Amniotic epithelial cell (primary cell): ENCODE measurements at regions not wholly inside any gene's neighbourhood (a gene's known extent, or its start where the extent isn't known, plus 50 kb on each side); places are given as distances from the start of the nearest gene placed in this dataset.

Experiments
- DNase-seq: peaks from one replicate; pipeline ENCODE4 v3.0.0-alpha.2; 2010; ENCODE audit warnings: low read depth

- no peak for DNase-seq
Measured at GRCh38 chr2:198499539-198499938, 695.1 kb downstream of the PLCL1 start.

GRCh38 chr2:198498516-198498915 is 694.1 kb downstream of the PLCL1 start:
- no peak for DNase-seq

DNA sequence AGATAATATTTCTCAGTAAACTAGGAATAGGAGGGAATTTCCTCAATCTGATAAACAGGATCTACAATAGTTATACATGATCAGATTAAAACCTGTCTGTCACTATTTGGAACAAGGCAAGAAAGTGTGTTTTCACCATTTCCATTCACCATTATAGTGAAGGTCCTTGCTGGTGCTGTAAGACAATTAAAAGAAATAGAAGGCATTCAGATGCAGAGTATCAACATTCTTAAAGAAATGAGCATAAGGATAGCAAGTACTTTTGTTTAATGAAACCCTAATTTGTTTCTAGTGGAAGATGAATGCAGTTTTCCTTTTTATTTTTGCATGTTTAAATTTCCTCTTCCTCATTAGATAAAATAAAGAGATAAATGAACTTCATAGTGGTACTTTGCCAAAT is 693.7 kb downstream of the PLCL1 start:
- no peak for DNase-seq

- no peak for DNase-seq
Measured at GRCh38 chr2:198494931-198495330, 690.5 kb downstream of the PLCL1 start.

GRCh38 chr2:198490748-198491147 is 686.4 kb downstream of the PLCL1 start:
- no peak for DNase-seq

DNA sequence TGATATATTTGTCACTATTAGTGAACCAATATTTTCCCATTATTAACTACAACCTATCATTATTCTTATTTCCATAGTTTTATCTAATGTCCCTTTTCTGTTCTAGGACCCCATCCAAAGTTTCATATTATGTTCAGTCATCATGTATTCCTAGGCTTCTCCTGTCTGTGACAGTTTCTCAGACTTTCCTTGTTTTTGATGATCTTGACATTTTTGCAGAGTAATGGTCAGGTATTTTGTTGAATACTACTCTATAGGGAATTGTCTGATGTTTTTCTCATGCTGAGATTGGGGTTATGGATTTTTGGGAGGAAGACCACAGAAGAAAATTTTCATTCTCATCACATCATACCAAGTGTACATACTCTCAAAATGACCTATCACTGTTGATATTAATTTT is 684.6 kb downstream of the PLCL1 start:
- DNase-seq: no peak

DNA sequence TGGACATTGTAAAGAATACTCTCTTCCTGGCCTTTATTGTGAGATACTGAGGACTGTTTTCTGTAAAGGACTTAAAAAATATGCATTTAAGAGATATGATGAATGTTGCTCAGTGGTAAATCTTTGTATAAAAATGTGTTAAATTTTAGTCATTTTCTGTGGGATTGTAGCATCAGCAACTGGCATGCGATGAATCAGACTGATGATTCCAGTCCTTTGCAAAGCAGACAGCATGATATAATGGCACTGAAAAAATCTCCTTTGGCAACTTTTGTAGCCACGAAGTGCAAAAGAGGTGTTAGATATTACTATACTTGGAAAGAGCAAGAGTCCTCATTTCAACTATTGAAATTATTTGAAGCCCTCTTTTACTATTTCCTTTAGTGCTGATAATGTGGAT is 678.7 kb downstream of the PLCL1 start:
- no peak for DNase-seq

DNA sequence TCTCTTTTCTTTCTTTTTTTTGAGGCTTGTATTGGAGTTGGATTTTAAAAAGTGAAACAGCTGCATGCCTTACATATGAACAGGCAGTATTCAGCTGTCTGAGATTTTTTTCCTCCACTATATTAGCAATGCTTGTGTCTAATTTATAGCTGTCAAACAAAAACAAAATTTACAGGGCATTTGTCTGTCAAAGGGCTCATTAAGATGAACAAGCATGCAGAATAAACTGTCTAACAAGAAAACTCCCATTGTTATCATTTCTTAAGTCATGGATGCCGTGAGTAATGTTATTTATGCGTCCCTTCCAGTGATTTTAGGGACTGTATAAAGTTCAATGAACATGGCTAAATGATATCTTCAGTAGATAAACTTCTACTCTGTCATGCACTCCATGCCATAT is 674.7 kb downstream of the PLCL1 start:
- DNase-seq: no peak

- DNase-seq: no peak
Measured at GRCh38 chr2:198478361-198478760, 674.0 kb downstream of the PLCL1 start.

- no peak for DNase-seq
Measured at GRCh38 chr2:198476007-198476406, 671.6 kb downstream of the PLCL1 start.

DNA sequence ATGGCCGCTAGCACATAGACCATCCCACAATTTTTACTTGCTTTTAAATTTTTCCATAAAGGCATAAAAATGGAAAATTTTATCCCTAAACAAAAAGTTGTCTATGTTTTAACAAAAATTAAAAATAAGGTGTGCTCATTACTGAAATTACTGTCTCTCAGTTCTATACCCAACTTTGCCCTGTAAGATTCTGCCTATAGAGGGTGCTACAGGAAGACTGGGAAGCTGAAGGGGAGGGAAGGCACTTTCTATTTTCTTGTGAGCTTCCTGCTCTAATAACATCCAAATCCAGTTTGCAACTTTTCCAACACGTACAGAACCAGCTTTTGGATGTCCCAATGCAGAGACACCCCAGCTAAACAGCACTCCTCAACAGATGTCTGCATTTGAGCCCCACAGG is 666.9 kb downstream of the PLCL1 start:
- DNase-seq: no peak

DNA sequence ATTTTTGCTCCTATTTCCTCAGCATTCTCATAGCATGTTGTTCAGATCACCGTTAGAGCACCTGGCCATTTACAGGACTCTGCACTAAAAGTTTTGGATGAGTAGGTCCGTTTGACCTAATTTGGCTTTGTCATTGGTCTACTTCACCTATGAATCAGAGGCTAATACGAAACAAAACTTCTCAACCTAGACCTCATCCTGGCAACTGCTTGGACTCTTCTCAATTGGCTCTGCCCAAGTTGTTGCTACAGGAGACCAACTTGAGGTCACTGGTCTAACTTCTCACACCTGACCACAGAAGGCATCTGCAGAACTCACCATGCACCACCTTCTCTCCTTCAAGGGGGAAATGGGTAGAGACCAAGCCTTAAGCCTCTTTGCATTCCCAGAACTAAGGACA is 663.7 kb downstream of the PLCL1 start:
- DNase-seq: no peak

DNA sequence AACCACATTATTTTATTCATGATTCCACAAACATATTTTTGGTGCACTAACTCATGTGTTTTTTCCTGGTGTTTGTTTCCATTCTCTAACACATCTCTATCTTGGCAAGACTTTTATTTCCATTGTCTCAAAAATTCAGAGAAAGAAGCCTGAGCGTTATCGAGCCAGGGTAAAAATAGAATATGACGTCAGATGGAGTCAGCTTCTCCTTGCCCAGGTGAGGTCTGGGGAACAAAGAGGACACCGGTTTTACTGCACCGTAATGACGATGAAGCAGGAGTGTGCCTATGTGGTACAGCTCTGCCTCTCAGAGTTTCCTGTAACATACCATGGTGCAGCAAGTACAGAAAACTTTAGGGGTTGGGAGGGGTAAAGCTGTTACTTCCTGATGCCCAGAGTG is 661.6 kb downstream of the PLCL1 start:
- no peak for DNase-seq

GRCh38 chr2:198456418-198456817 is 652.0 kb downstream of the PLCL1 start:
- DNase-seq: no peak

GRCh38 chr2:198453866-198454265 is 649.5 kb downstream of the PLCL1 start:
- no peak for DNase-seq

GRCh38 chr2:198452327-198452726 is 647.9 kb downstream of the PLCL1 start:
- no peak for DNase-seq

GRCh38 chr2:198448789-198449188 is 644.4 kb downstream of the PLCL1 start:
- DNase-seq: no peak

GRCh38 chr2:198444800-198445287 is 640.5 kb downstream of the PLCL1 start:
- DNase-seq: no peak

DNA sequence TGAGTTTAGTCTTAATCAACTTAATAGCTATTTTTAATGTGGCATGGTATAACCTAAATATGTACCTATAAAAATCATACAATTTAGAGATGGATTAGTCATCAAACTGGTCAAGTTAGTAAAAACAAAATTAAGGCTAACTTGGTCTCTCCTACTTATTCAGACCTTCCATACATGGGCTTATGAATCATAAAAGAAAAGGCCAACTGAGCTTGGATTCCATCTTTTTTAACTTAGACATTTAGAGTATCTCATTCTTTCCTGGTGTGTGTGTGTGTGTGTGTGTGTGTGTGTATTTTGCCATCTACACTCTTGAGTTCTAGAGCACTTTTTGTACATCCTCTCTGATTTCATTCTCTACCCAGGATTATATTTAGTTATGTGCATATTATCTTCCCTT is 637.5 kb downstream of the PLCL1 start:
- no peak for DNase-seq

- no peak for DNase-seq
Measured at GRCh38 chr2:198441246-198441645, 636.9 kb downstream of the PLCL1 start.

DNA sequence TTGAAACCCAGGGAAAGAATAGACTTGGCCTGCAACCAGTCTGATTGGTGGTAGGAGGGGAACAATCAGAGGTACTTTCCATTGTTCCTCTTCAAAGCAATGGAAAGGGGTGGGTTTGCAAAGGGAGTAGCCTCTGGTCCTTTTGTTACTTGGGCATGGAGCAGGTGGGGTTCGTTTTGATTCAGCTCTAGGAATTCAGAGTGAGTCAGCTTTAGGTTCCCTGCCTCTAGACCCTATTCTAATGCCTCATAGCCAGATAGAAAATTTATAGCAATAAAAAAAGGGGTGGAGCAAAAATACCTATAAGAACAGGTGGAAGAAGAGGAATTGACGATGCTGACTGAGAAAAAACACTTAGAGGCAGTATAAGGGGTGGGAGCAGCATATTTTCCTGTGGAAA is 636.4 kb downstream of the PLCL1 start:
- no peak for DNase-seq

DNA sequence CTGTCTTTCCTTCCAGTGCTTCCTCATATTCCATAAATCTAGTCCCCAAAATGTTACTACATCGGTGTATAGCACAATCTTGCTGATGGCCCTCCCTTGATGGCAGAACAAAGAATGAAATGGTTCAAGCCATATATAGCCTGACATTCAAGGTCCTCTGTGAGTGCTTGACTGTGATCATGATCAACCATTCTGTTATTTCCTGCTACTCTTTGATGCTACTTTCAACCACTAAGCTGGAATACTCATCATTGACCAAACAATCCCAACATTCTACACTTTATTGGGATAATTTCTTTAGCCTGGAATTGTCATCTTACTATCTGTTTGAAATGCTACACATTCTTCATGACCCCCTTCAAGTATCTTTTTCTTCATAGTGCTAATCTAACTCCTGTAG is 633.9 kb downstream of the PLCL1 start:
- no peak for DNase-seq

- no peak for DNase-seq
Measured at GRCh38 chr2:198424112-198424511, 619.7 kb downstream of the PLCL1 start.

DNA sequence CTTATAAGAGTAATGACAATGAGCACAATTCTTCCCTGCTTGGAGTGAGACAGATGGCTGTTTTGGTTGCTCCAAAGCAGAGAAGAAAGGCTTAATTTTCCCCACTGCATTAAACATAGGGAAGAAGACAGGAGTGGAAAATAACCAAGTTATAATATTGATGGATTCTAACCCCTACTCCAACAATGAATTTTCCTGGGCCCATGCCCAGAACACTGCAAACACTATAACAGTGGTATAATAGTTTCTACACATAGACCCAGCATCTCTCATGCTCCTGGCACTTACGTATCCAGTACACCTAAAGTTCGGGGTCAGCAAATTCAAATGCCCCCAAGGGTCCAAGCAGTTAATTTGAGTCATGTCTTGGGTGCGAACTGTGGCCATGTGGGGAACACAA is 613.4 kb downstream of the PLCL1 start:
- DNase-seq: no peak

- no peak for DNase-seq
Measured at GRCh38 chr2:198414976-198415375, 610.6 kb downstream of the PLCL1 start.
